ENCODE measurements at regions not wholly inside any gene's neighbourhood (a gene's known extent, or its start where the extent isn't known, plus 50 kb on each side); places are given as distances from the start of the nearest gene placed in this dataset.

GRCh38 chr4:27915822-27916221, 1055.2 kb downstream of the STIM2 start:
- no peaks in the 10 kb centered on the region for H3K79me2 ChIP-seq (ENCODE audit: control insufficient read depth, low read length)
- no peak overlapping the region for H3K27ac ChIP-seq (ENCODE audit: low read depth, low read length)
- no peaks in the 10 kb centered on the region for H4K20me1 ChIP-seq (ENCODE audit: control insufficient read depth, insufficient read depth, low read depth, low read length)
- no peak overlapping the region for H3K4me2 ChIP-seq (ENCODE audit: low read length)
- H3K9me3 ChIP-seq (ENCODE audit: control insufficient read depth, insufficient read depth, low read length): no peaks in the 10 kb centered on the region
- H3K36me3 ChIP-seq (ENCODE audit: control insufficient read depth, low read length): no peaks in the 10 kb centered on the region
- no peaks in the 10 kb centered on the region for H3K4me1 ChIP-seq (ENCODE audit: control insufficient read depth, low read length)
- no peaks in the 10 kb centered on the region for H3K9me2 ChIP-seq (replicated peaks; ENCODE audit: control insufficient read depth, low read length)
- no peaks in the 10 kb centered on the region for H3F3A ChIP-seq (ENCODE audit: control insufficient read depth, insufficient read depth)
- H3K4me3 ChIP-seq (ENCODE audit: low read length): no peak overlapping the region
- TF ChIP-seq CTCF (IDR thresholded peaks at IDR 0.05; ENCODE audit: low read depth, low read length, poor library complexity, severe bottlenecking) (no peak), EZH2phosphoT487 (IDR thresholded peaks at IDR 0.05; ENCODE audit: borderline replicate concordance, low read length) (no peak)
- no peaks in the 10 kb centered on the region for H3K27me3 ChIP-seq (ENCODE audit: control insufficient read depth, low read length)

GRCh38 chr4:27916452-27917184, 1056.0 kb downstream of the STIM2 start:
- Histone ChIP-seq H3K4me2 (ENCODE audit: low read length) (no peak overlapping the region), H3K36me3 (ENCODE audit: control insufficient read depth, low read length) (no peaks in the 10 kb centered on the region), H3K27ac (ENCODE audit: low read depth, low read length) (no peak overlapping the region), H3K9me3 (ENCODE audit: control insufficient read depth, insufficient read depth, low read length) (no peaks in the 10 kb centered on the region), H3F3A (ENCODE audit: control insufficient read depth, insufficient read depth) (no peaks in the 10 kb centered on the region), H3K79me2 (ENCODE audit: control insufficient read depth, low read length) (no peaks in the 10 kb centered on the region), H3K4me1 (ENCODE audit: control insufficient read depth, low read length) (no peaks in the 10 kb centered on the region), H4K20me1 (ENCODE audit: control insufficient read depth, insufficient read depth, low read depth, low read length) (no peaks in the 10 kb centered on the region), H3K27me3 (ENCODE audit: control insufficient read depth, low read length) (no peaks in the 10 kb centered on the region), H3K4me3 (ENCODE audit: low read length) (no peak overlapping the region), H3K9me2 (replicated peaks; ENCODE audit: control insufficient read depth, low read length) (no peaks in the 10 kb centered on the region)
- TF ChIP-seq CTCF (IDR thresholded peaks at IDR 0.05; ENCODE audit: low read depth, low read length, poor library complexity, severe bottlenecking) (no peak), EZH2phosphoT487 (IDR thresholded peaks at IDR 0.05; ENCODE audit: borderline replicate concordance, low read length) (no peak)

GRCh38 chr4:27917381-27917780, 1056.7 kb downstream of the STIM2 start:
- Histone ChIP-seq H3K4me1 (ENCODE audit: control insufficient read depth, low read length) (no peaks in the 10 kb centered on the region), H3K79me2 (ENCODE audit: control insufficient read depth, low read length) (no peaks in the 10 kb centered on the region), H3K9me2 (replicated peaks; ENCODE audit: control insufficient read depth, low read length) (no peaks in the 10 kb centered on the region), H3K4me2 (ENCODE audit: low read length) (no peak overlapping the region), H3K9me3 (ENCODE audit: control insufficient read depth, insufficient read depth, low read length) (no peaks in the 10 kb centered on the region), H3K27me3 (ENCODE audit: control insufficient read depth, low read length) (no peaks in the 10 kb centered on the region), H3F3A (ENCODE audit: control insufficient read depth, insufficient read depth) (no peaks in the 10 kb centered on the region), H4K20me1 (ENCODE audit: control insufficient read depth, insufficient read depth, low read depth, low read length) (no peaks in the 10 kb centered on the region), H3K4me3 (ENCODE audit: low read length) (no peak overlapping the region), H3K36me3 (ENCODE audit: control insufficient read depth, low read length) (no peaks in the 10 kb centered on the region), H3K27ac (ENCODE audit: low read depth, low read length) (no peak overlapping the region)
- no peak for TF ChIP-seq EZH2phosphoT487 (IDR thresholded peaks at IDR 0.05; ENCODE audit: borderline replicate concordance, low read length)
- TF ChIP-seq CTCF (IDR thresholded peaks at IDR 0.05; ENCODE audit: low read depth, low read length, poor library complexity, severe bottlenecking): no peak

All from DOHH2 (cell line).